Gastroesophageal sphincter (tissue), 3 donors: ENCODE measurements at regions not wholly inside any gene's neighbourhood (a gene's known extent, or its start where the extent isn't known, plus 50 kb on each side); places are given as distances from the start of the nearest gene placed in this dataset.

Experiments
- CTCF ChIP-seq, 4 experiments: fragments of 200-600 bp in 2 of 4; fragments of 450-650 bp in 2 of 4; sonication (generic) in 1 of 4; IDR thresholded peaks; one replicate each; pipeline ENCODE4 v1.5.1; 2017 to 2019; ENCODE audit warnings: antibody characterized with exemption in 4 of 4, mild to moderate bottlenecking in 2 of 4, moderate library complexity in 2 of 4
- EP300 ChIP-seq: sonication (generic); formaldehyde crosslinking; IDR thresholded peaks from one replicate; pipeline ENCODE4 v1.6.1; 2017; ENCODE audit warnings: antibody characterized with exemption, mild to moderate bottlenecking
- POLR2A ChIP-seq, 2 donors: fragments of 450-650 bp; IDR thresholded peaks; one replicate each; pipeline ENCODE4 v1.6.1; 2017; ENCODE audit warnings: antibody characterized with exemption in 2 of 2, mild to moderate bottlenecking in 2 of 2, moderate library complexity in 1 of 2
- POLR2AphosphoS5 ChIP-seq: sonication (generic); formaldehyde crosslinking; IDR thresholded peaks from one replicate; pipeline ENCODE4 v1.6.1; 2017; ENCODE audit warnings: antibody characterized with exemption

DNA sequence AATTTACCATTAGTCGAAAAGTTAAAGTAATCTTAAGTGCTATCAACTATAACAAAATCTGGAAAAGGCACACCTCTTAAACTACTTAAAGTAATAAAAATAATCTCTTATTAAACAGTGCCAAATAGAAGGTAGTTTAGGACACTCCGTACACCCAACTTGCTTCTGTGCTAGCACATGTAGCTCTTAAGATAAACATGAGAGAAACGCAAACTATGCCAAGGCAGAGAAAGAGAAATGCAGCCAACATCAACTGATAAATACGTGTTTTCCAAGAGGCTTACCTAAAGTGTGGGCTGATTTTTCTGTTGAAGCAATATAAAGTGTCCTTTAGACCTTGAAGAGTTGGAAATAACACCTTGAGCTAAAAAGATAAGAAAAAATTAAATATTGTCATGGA lies 480.6 kb upstream of the DAB2 start:
- TF ChIP-seq CTCF (IDR thresholded peaks at IDR 0.05): no peak
- no peak for TF ChIP-seq EP300
- TF ChIP-seq POLR2A (IDR thresholded peaks at IDR 0.05): no peak
- TF ChIP-seq POLR2AphosphoS5: no peak
